AG04450 (cell line): ENCODE measurements at regions not wholly inside any gene's neighbourhood (a gene's known extent, or its start where the extent isn't known, plus 50 kb on each side); places are given as distances from the start of the nearest gene placed in this dataset.

Experiments
- CTCF ChIA-PET: fragments of 300-600, 350-600 bp; formaldehyde crosslinking; extraction: SDS; loops from one replicate; lab custom pipeline; 2022; ENCODE audit warnings: antibody characterized with exemption, inconsistent platforms; lab: Charles Lee
- POLR2A ChIA-PET: fragments of 350-600 bp; formaldehyde crosslinking; extraction: SDS; loops from one replicate; lab custom pipeline; 2021; ENCODE audit warnings: antibody characterized with exemption, inconsistent platforms; lab: Yijun Ruan, JAX
- DNase-seq: peaks from one replicate; pipeline ENCODE4 v3.0.0-alpha.2; 2011; ENCODE audit warnings: low read depth, low spot score
- H3K27ac ChIP-seq: one replicate; pipeline ENCODE4 v1.5.1; 2012; ENCODE audit warnings: low read depth, low read length, control low read depth
- H3K27me3 ChIP-seq: one replicate; pipeline ENCODE4 v1.6.0; 2012; ENCODE audit warnings: low read length; ENCODE audit not compliant: control insufficient read depth, insufficient read depth
- H3K4me3 ChIP-seq: 2 replicates; pipeline ENCODE4 v1.5.1; 2011; ENCODE audit warnings: mild to moderate bottlenecking, low read depth, low read length, control low read depth
- H3K9me3 ChIP-seq: 2 replicates; pipeline ENCODE4 v1.5.1; 2012; ENCODE audit warnings: low read length; ENCODE audit not compliant: control insufficient read depth, insufficient read depth
- TF ChIP-seq, protein P1 (sequence below): IDR thresholded peaks from 2 replicates; pipeline ENCODE4 v1.5.1; 2011; ENCODE audit warnings: low read depth, low read length, control low read depth, inconsistent platforms

GRCh38 chr1:4170548-4171340 lies 270.7 kb upstream of the C1orf174 start:
- Histone ChIP-seq H3K27me3 (no peaks in the 10 kb centered on the region), H3K27ac (no peak overlapping the region), H3K9me3 (peaks cover 96% of the 10 kb centered on the region), H3K4me3 (no peak overlapping the region)
- DNase-seq = no peak
- ChIA-PET CTCF (no interaction called here), POLR2A (no interaction called here)
- TF ChIP-seq, protein P1, sequence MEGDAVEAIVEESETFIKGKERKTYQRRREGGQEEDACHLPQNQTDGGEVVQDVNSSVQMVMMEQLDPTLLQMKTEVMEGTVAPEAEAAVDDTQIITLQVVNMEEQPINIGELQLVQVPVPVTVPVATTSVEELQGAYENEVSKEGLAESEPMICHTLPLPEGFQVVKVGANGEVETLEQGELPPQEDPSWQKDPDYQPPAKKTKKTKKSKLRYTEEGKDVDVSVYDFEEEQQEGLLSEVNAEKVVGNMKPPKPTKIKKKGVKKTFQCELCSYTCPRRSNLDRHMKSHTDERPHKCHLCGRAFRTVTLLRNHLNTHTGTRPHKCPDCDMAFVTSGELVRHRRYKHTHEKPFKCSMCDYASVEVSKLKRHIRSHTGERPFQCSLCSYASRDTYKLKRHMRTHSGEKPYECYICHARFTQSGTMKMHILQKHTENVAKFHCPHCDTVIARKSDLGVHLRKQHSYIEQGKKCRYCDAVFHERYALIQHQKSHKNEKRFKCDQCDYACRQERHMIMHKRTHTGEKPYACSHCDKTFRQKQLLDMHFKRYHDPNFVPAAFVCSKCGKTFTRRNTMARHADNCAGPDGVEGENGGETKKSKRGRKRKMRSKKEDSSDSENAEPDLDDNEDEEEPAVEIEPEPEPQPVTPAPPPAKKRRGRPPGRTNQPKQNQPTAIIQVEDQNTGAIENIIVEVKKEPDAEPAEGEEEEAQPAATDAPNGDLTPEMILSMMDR = no peak

DNA sequence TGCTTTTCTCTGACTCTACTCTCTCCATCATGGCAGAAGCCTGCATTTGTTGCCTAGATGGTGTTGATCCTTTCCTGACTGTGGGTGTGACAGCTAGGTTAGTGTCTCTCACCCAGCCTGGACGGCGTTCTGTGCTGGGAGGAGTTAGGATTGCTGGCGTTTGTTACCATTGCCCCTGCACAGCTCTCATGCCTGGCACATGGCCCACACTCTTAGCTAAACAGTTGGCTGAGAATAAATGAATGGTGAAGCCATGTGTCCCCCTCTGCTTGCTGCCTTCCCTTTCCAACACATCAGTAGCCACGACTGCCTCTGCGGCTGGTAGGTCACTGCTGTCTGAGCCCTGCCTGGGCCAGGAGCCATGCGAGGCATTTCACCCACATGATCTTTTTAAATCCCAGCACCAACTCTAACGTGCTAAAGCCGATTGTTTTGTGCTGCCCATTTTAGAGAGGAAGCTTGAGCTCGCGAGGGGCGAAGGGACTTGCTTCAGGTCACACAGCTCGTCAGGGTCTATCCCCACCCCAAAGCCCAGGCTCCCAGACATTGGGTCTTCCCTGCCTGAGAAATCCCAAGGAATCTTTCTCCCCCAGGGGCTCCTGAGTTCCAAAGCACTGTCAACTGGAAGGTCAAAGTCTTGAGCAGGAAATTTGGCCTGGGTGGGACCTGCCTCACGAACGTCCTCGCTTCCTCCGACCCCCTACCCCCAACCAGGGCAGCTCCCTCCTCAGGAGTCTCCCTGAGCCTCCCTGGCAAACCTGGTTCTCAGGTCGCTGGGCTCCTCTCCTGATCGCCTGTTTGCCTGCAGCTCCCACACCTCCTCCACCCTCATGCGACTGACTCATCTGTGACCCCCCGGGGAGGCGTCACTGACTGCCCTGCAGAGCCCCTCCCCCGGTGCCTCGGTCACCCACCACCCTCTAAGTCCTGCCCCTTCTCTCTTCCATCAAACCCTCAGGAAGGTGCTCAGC lies 271.7 kb upstream of the C1orf174 start:
- Histone ChIP-seq H3K4me3 (no peak overlapping the region), H3K27me3 (no peaks in the 10 kb centered on the region), H3K27ac (no peak overlapping the region), H3K9me3 (peaks cover 93% of the 10 kb centered on the region)
- no peak for DNase-seq
- ChIA-PET POLR2A (no interaction called here), CTCF (no interaction called here)
- TF ChIP-seq, protein P1 = no peak

- H3K4me3 ChIP-seq = no peak overlapping the region
- DNase-seq = no peak
- H3K27me3 ChIP-seq = no peaks in the 10 kb centered on the region
- ChIA-PET POLR2A (no interaction called here), CTCF (no interaction called here)
- no peak overlapping the region for H3K27ac ChIP-seq
- TF ChIP-seq, protein P1 = no peak
- peaks cover 91% of the 10 kb centered on the region for H3K9me3 ChIP-seq
Observed at GRCh38 chr1:4172644-4173599, 272.9 kb upstream of the C1orf174 start.

- Histone ChIP-seq H3K27ac (no peak overlapping the region), H3K9me3 (peaks cover 88% of the 10 kb centered on the region), H3K27me3 (no peaks in the 10 kb centered on the region), H3K4me3 (no peak overlapping the region)
- DNase-seq = no peak
- ChIA-PET POLR2A (no interaction called here), CTCF (no interaction called here)
- TF ChIP-seq, protein P1 = no peak
Observed at GRCh38 chr1:4173731-4174130, 273.7 kb upstream of the C1orf174 start.
